Activated CD4-positive, CD25-positive, alpha-beta regulatory T cell treated with anti-CD3 and anti-CD28 coated beads, Interleukin-2, amount 50 U/mL, for 16 hours (primary cell): ENCODE measurements at regions not wholly inside any gene's neighbourhood (a gene's known extent, or its start where the extent isn't known, plus 50 kb on each side); places are given as distances from the start of the nearest gene placed in this dataset.
"Not testable (repeated sequence)": the region's sequence is repeated elsewhere in the genome, so short reads cannot be mapped to it uniquely, and the experiment has no call there.

Experiments used
- DNase-seq: peaks from one replicate; pipeline ENCODE4 v3.0.0-alpha.2; 2020; ENCODE audit warnings: low read depth, low spot score

- DNase-seq: not testable (repeated sequence)
Measured at GRCh38 chr1:66424530-66424929, 109.4 kb upstream of the SGIP1 start.

- no peak for DNase-seq
Measured at GRCh38 chr1:66426239-66426853, 107.6 kb upstream of the SGIP1 start.

- not testable (repeated sequence) for DNase-seq
Measured at GRCh38 chr1:66430815-66431214, 103.1 kb upstream of the SGIP1 start.

- no peak for DNase-seq
Measured at GRCh38 chr1:66431999-66432398, 102.0 kb upstream of the SGIP1 start.

- no peak for DNase-seq
Measured at GRCh38 chr1:66433611-66434010, 100.3 kb upstream of the SGIP1 start.

- no peak for DNase-seq
Measured at GRCh38 chr1:66434096-66434495, 99.9 kb upstream of the SGIP1 start.

GRCh38 chr1:66435541-66435940, 98.4 kb upstream of the SGIP1 start:
- DNase-seq: no peak

GRCh38 chr1:66436378-66437135, 97.4 kb upstream of the SGIP1 start:
- peak; percentile 20 for DNase-seq

GRCh38 chr1:66437136-66437401, 96.9 kb upstream of the SGIP1 start:
- no peak for DNase-seq

- no peak for DNase-seq
Measured at GRCh38 chr1:66438062-66438461, 95.9 kb upstream of the SGIP1 start.

GRCh38 chr1:66438501-66438900, 95.5 kb upstream of the SGIP1 start:
- no peak for DNase-seq

GRCh38 chr1:66439031-66439740, 94.8 kb upstream of the SGIP1 start:
- no peak for DNase-seq

- no peak for DNase-seq
Measured at GRCh38 chr1:66443793-66444192, 90.2 kb upstream of the SGIP1 start.

GRCh38 chr1:66444438-66445265, 89.3 kb upstream of the SGIP1 start:
- no peak for DNase-seq

- DNase-seq: peak; percentile 23
Measured at GRCh38 chr1:66445492-66446181, 88.3 kb upstream of the SGIP1 start.

GRCh38 chr1:66446261-66447001, 87.5 kb upstream of the SGIP1 start:
- DNase-seq: no peak

GRCh38 chr1:66450043-66450514, 83.9 kb upstream of the SGIP1 start:
- DNase-seq: no peak

GRCh38 chr1:66450847-66451246, 83.1 kb upstream of the SGIP1 start:
- no peak for DNase-seq

- DNase-seq: no peak
Measured at GRCh38 chr1:66452162-66452561, 81.8 kb upstream of the SGIP1 start.

GRCh38 chr1:66452982-66453381, 81.0 kb upstream of the SGIP1 start:
- no peak for DNase-seq

GRCh38 chr1:66455446-66455845, 78.5 kb upstream of the SGIP1 start:
- no peak for DNase-seq
